ENCODE measurements at regions not wholly inside any gene's neighbourhood (a gene's known extent, or its start where the extent isn't known, plus 50 kb on each side); places are given as distances from the start of the nearest gene placed in this dataset.

GRCh38 chr9:102225841-102226441 is 487.5 kb upstream of the GRIN3A start:
- TF ChIP-seq CTCF (IDR thresholded peaks at IDR 0.05) (no peak), EP300 (IDR thresholded peaks at IDR 0.05; ENCODE audit: low read depth) (no peak), POLR2A (IDR thresholded peaks at IDR 0.05) (no peak)

All from transverse colon (tissue), 3 donors.